ENCODE measurements at regions not wholly inside any gene's neighbourhood (a gene's known extent, or its start where the extent isn't known, plus 50 kb on each side); places are given as distances from the start of the nearest gene placed in this dataset.

DNA sequence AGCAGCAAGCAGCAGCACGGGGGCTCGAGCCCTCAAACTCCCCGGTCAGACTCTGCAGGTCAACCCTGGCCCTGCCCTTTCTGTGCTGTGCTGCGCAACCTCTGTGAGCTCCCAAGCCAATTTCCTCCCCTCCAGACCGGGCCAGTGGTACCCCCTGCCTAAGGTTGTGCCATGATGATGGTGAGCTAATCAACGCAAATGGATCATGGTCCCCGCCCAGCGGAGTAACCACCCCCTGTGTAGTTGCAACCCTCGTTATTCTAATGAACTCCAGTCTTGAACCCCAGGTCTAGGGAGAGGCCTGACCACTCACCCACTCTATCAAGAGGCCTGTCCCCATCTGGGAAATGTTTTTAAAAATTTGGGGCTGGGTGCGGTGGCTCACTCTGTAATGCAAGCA is 201.8 kb upstream of the FOXF1 start:
- H3K27me3 ChIP-seq (ENCODE audit: insufficient read depth, low read length) = peaks cover 17% of the 10 kb centered on the region
- peaks cover 4% of the 10 kb centered on the region for H3K4me1 ChIP-seq (ENCODE audit: control insufficient read depth, insufficient read depth, low read length, unreplicated experiment)
- H3K36me3 ChIP-seq (ENCODE audit: insufficient read depth, low read length) = no peaks in the 10 kb centered on the region
- no peaks in the 10 kb centered on the region for H3K79me2 ChIP-seq (ENCODE audit: control insufficient read depth, insufficient read depth, low read length, unreplicated experiment)
- H2AFZ ChIP-seq (ENCODE audit: low read length, unreplicated experiment) = no peak overlapping the region
- no peak overlapping the region for H3K4me3 ChIP-seq (ENCODE audit: low read depth, low read length)
- no peak overlapping the region for H3K27ac ChIP-seq (ENCODE audit: low read depth, low read length)

DNA sequence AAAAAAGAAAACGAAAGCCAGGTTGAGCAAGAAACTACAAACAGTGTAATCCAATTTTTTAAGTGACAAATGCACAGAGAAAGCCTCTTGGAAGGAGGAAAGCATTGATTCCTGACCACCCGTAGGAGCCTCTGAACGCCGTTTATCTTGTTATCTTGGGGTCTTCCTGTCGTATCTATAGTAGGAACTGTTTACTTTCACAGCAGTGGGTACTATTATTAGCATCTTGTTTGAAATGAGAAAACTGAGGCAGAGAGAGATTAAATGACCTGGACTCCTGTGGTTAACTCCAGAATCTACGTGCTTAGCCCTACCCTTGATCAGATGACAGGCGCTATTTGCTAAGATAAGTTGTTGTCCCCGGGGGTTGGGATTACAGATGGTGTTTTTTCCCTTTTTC is 196.7 kb upstream of the FOXF1 start:
- Histone ChIP-seq H3K27me3 (ENCODE audit: insufficient read depth, low read length) (peaks cover 13% of the 10 kb centered on the region), H3K36me3 (ENCODE audit: insufficient read depth, low read length) (no peaks in the 10 kb centered on the region), H3K79me2 (ENCODE audit: control insufficient read depth, insufficient read depth, low read length, unreplicated experiment) (no peaks in the 10 kb centered on the region), H3K27ac (ENCODE audit: low read depth, low read length) (no peak overlapping the region), H3K4me1 (ENCODE audit: control insufficient read depth, insufficient read depth, low read length, unreplicated experiment) (no peaks in the 10 kb centered on the region), H3K4me3 (ENCODE audit: low read depth, low read length) (no peak overlapping the region), H2AFZ (ENCODE audit: low read length, unreplicated experiment) (no peak overlapping the region)

- Histone ChIP-seq H3K4me1 (ENCODE audit: control insufficient read depth, insufficient read depth, low read length, unreplicated experiment) (no peaks in the 10 kb centered on the region), H3K27me3 (ENCODE audit: insufficient read depth, low read length) (peaks cover 13% of the 10 kb centered on the region), H2AFZ (ENCODE audit: low read length, unreplicated experiment) (no peak overlapping the region), H3K4me3 (ENCODE audit: low read depth, low read length) (no peak overlapping the region), H3K36me3 (ENCODE audit: insufficient read depth, low read length) (no peaks in the 10 kb centered on the region), H3K27ac (ENCODE audit: low read depth, low read length) (no peak overlapping the region), H3K79me2 (ENCODE audit: control insufficient read depth, insufficient read depth, low read length, unreplicated experiment) (no peaks in the 10 kb centered on the region)
Measured at GRCh38 chr16:86314402-86315025, 195.8 kb upstream of the FOXF1 start.

GRCh38 chr16:86316967-86317812 is 193.1 kb upstream of the FOXF1 start:
- Histone ChIP-seq H3K27me3 (ENCODE audit: insufficient read depth, low read length) (peaks cover under 1% of the 10 kb centered on the region; the same call in 1 of the 2 replicates), H3K36me3 (ENCODE audit: insufficient read depth, low read length) (no peaks in the 10 kb centered on the region), H3K79me2 (ENCODE audit: control insufficient read depth, insufficient read depth, low read length, unreplicated experiment) (no peaks in the 10 kb centered on the region), H3K4me1 (ENCODE audit: control insufficient read depth, insufficient read depth, low read length, unreplicated experiment) (no peaks in the 10 kb centered on the region), H3K27ac (ENCODE audit: low read depth, low read length) (no peak overlapping the region), H3K4me3 (ENCODE audit: low read depth, low read length) (no peak overlapping the region), H2AFZ (ENCODE audit: low read length, unreplicated experiment) (no peak overlapping the region)

GRCh38 chr16:86317813-86318650 is 192.3 kb upstream of the FOXF1 start:
- Histone ChIP-seq H3K27ac (ENCODE audit: low read depth, low read length) (no peak overlapping the region), H2AFZ (ENCODE audit: low read length, unreplicated experiment) (no peak overlapping the region), H3K4me3 (ENCODE audit: low read depth, low read length) (no peak overlapping the region), H3K79me2 (ENCODE audit: control insufficient read depth, insufficient read depth, low read length, unreplicated experiment) (no peaks in the 10 kb centered on the region), H3K4me1 (ENCODE audit: control insufficient read depth, insufficient read depth, low read length, unreplicated experiment) (no peaks in the 10 kb centered on the region), H3K27me3 (ENCODE audit: insufficient read depth, low read length) (peaks cover 8% of the 10 kb centered on the region), H3K36me3 (ENCODE audit: insufficient read depth, low read length) (no peaks in the 10 kb centered on the region)

GRCh38 chr16:86319585-86320236 is 190.6 kb upstream of the FOXF1 start:
- no peak overlapping the region for H3K4me3 ChIP-seq (ENCODE audit: low read depth, low read length)
- no peaks in the 10 kb centered on the region for H3K36me3 ChIP-seq (ENCODE audit: insufficient read depth, low read length)
- H3K27me3 ChIP-seq (ENCODE audit: insufficient read depth, low read length) = peaks cover 15% of the 10 kb centered on the region
- no peaks in the 10 kb centered on the region for H3K79me2 ChIP-seq (ENCODE audit: control insufficient read depth, insufficient read depth, low read length, unreplicated experiment)
- no peaks in the 10 kb centered on the region for H3K4me1 ChIP-seq (ENCODE audit: control insufficient read depth, insufficient read depth, low read length, unreplicated experiment)
- H2AFZ ChIP-seq (ENCODE audit: low read length, unreplicated experiment) = no peak overlapping the region
- no peak overlapping the region for H3K27ac ChIP-seq (ENCODE audit: low read depth, low read length)

DNA sequence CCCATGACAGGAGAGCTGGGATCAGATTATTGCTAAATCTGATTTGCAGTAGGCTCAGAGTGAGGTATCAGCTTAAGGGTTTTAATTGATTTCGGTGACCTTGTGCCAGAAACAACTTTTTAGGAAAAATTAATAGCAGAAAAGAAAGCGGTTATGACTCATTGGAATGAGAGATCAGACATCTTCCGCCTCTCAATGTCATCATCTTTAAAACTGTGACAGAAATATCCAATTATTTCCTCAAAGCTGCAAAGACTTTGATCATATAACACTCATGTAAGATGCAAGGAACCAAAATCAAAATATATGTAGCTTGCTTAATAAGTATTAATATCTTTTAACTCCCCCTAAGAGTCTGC is 190.1 kb upstream of the FOXF1 start:
- Histone ChIP-seq H3K27me3 (ENCODE audit: insufficient read depth, low read length) (peaks cover 15% of the 10 kb centered on the region), H3K79me2 (ENCODE audit: control insufficient read depth, insufficient read depth, low read length, unreplicated experiment) (no peaks in the 10 kb centered on the region), H3K36me3 (ENCODE audit: insufficient read depth, low read length) (no peaks in the 10 kb centered on the region), H3K4me1 (ENCODE audit: control insufficient read depth, insufficient read depth, low read length, unreplicated experiment) (no peaks in the 10 kb centered on the region), H3K27ac (ENCODE audit: low read depth, low read length) (no peak overlapping the region), H3K4me3 (ENCODE audit: low read depth, low read length) (no peak overlapping the region), H2AFZ (ENCODE audit: low read length, unreplicated experiment) (no peak overlapping the region)

DNA sequence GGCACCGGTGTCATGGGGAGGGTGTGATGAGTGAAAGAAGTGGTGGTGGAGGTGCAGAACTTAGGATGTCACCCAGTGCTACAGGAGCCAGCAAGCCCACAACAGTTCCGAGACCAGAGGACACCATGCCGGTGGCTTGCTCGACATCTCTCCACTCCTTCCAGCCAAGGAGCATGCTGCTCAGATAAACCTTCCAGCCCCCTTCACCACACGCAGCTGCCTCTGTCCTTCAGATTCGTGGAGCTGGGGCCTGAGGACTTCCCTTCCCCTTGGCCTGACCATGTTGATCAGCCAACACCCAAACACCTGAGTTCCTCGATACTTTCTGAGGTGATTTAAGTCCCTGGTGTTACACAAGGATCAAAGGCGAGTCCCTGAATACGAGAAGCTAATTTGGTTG is 188.8 kb upstream of the FOXF1 start:
- Histone ChIP-seq H3K27ac (ENCODE audit: low read depth, low read length) (no peak overlapping the region), H3K27me3 (ENCODE audit: insufficient read depth, low read length) (peaks cover 15% of the 10 kb centered on the region), H3K4me3 (ENCODE audit: low read depth, low read length) (no peak overlapping the region), H3K36me3 (ENCODE audit: insufficient read depth, low read length) (no peaks in the 10 kb centered on the region), H3K79me2 (ENCODE audit: control insufficient read depth, insufficient read depth, low read length, unreplicated experiment) (no peaks in the 10 kb centered on the region), H2AFZ (ENCODE audit: low read length, unreplicated experiment) (no peak overlapping the region), H3K4me1 (ENCODE audit: control insufficient read depth, insufficient read depth, low read length, unreplicated experiment) (no peaks in the 10 kb centered on the region)

DNA sequence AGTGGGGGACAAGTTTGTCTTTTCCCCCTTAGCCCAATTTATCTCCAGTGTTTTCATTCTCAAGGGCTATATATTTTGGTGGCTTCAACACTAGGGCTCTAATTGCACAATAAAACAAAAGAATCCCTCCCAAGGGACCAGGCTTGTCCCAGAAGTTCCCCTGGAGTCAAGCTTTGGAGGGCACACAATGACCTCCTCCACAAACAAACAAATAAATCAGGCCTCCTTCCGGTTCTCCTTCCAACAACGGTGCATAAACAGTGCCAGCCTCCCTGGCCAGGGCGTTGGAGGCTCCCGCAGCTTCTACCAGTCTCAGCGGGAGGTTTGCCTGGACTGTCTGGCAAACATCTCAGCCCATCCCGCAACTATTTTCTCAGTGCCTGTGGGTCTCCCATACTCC is 188.0 kb upstream of the FOXF1 start:
- no peaks in the 10 kb centered on the region for H3K36me3 ChIP-seq (ENCODE audit: insufficient read depth, low read length)
- H3K27ac ChIP-seq (ENCODE audit: low read depth, low read length) = no peak overlapping the region
- no peak overlapping the region for H3K4me3 ChIP-seq (ENCODE audit: low read depth, low read length)
- no peak overlapping the region for H2AFZ ChIP-seq (ENCODE audit: low read length, unreplicated experiment)
- peaks cover 21% of the 10 kb centered on the region for H3K27me3 ChIP-seq (ENCODE audit: insufficient read depth, low read length)
- H3K4me1 ChIP-seq (ENCODE audit: control insufficient read depth, insufficient read depth, low read length, unreplicated experiment) = no peaks in the 10 kb centered on the region
- no peaks in the 10 kb centered on the region for H3K79me2 ChIP-seq (ENCODE audit: control insufficient read depth, insufficient read depth, low read length, unreplicated experiment)

DNA sequence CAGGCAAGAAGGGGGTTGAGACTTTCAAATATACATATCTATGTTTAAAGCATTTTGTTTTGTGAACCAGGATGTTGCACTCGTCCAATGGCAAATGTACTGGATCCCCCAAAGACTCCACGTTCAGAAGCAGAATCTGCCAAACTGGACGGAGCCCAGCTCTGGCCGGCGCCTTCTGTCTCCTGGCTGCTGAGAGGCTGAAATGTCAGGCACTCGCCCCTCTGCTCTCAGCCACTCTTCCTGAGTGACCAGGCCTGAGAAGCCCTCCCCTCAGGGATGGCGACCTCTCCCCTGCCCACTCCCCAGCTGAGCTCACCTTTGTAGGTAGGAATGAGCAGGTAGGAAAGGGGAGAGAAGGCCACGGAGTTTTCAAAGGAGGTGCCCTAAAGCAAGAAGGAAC is 187.5 kb upstream of the FOXF1 start:
- Histone ChIP-seq H3K4me1 (ENCODE audit: control insufficient read depth, insufficient read depth, low read length, unreplicated experiment) (no peaks in the 10 kb centered on the region), H3K79me2 (ENCODE audit: control insufficient read depth, insufficient read depth, low read length, unreplicated experiment) (no peaks in the 10 kb centered on the region), H3K36me3 (ENCODE audit: insufficient read depth, low read length) (no peaks in the 10 kb centered on the region), H3K27me3 (ENCODE audit: insufficient read depth, low read length) (peaks cover 25% of the 10 kb centered on the region), H2AFZ (ENCODE audit: low read length, unreplicated experiment) (no peak overlapping the region), H3K4me3 (ENCODE audit: low read depth, low read length) (no peak overlapping the region), H3K27ac (ENCODE audit: low read depth, low read length) (no peak overlapping the region)
